Kidney (tissue), 13 donors: ENCODE measurements at regions not wholly inside any gene's neighbourhood (a gene's known extent, or its start where the extent isn't known, plus 50 kb on each side); places are given as distances from the start of the nearest gene placed in this dataset.

Experiments used
- DNase-seq, 5 donors: peaks; one replicate each; pipeline ENCODE4 v3.0.0-alpha.2; 2013 to 2020
- FAIRE-seq: peaks from 2 replicates; lab custom pipeline; 2012; peaks lifted over from hg19 to GRCh38; lab: Jason Lieb, UNC
- H3K27ac ChIP-seq, 2 donors: one replicate each; pipeline ENCODE4 v1.7.0; 2013; ENCODE audit warnings: low read depth in 2 of 2, low read length in 2 of 2, inconsistent platforms in 1 of 2
- H3K27me3 ChIP-seq: one replicate; pipeline ENCODE4 v1.7.1; 2013; ENCODE audit warnings: low read length, inconsistent platforms; ENCODE audit not compliant: control insufficient read depth, insufficient read depth
- H3K36me3 ChIP-seq, 3 donors: one replicate each; pipeline versions ENCODE4 v1.7.0 to v1.7.1; 2013; ENCODE audit warnings: low read length in 3 of 3, control low read depth in 1 of 3, inconsistent platforms in 1 of 3; ENCODE audit not compliant: insufficient read depth in 3 of 3, control insufficient read depth in 2 of 3
- H3K4me1 ChIP-seq, 3 donors: one replicate each; pipeline versions ENCODE4 v1.7.0 to v1.7.1; 2013; ENCODE audit warnings: low read length in 3 of 3, inconsistent platforms in 1 of 3, low read depth in 1 of 3; ENCODE audit not compliant: control insufficient read depth in 2 of 3, insufficient read depth in 2 of 3
- H3K4me3 ChIP-seq, 3 donors: one replicate each; pipeline versions ENCODE4 v1.7.0 to v1.8.1; 2013; ENCODE audit warnings: low read length in 3 of 3, control low read depth in 1 of 3, inconsistent platforms in 1 of 3
- H3K9ac ChIP-seq, 3 donors: one replicate each; pipeline versions ENCODE4 v1.7.0 to v1.7.1; 2013; ENCODE audit warnings: low read length in 3 of 3, control low read depth in 1 of 3, inconsistent platforms in 1 of 3
- H3K9me3 ChIP-seq, 3 donors: one replicate each; pipeline versions ENCODE4 v1.7.0 to v1.7.1; 2013; ENCODE audit warnings: low read length in 3 of 3, control low read depth in 1 of 3, inconsistent platforms in 1 of 3; ENCODE audit not compliant: control insufficient read depth in 2 of 3, insufficient read depth in 1 of 3
- intact Hi-C: fragments of 100-400 bp; cut with DNase I; formaldehyde crosslinking; loops from one replicate; pipeline ENCODE4 v1.11.1; 2022
- TF ChIP-seq, protein P1 (sequence below): IDR thresholded peaks from 3 replicates; pipeline ENCODE4 v1.5.1; 2012; ENCODE audit warnings: mild to moderate bottlenecking, moderate library complexity, borderline replicate concordance; ENCODE audit not compliant: insufficient read depth; ENCODE audit errors: extremely low read depth
- donor health status: control.
- donor health status: control.
- donor health status: control.
- donor health status: control.
- donor health status: control.
- donor health status: DM: yes; HTN: yes; CAD: no.
- donor health status: Normal renal cell carcinoma (clear cell type).

DNA sequence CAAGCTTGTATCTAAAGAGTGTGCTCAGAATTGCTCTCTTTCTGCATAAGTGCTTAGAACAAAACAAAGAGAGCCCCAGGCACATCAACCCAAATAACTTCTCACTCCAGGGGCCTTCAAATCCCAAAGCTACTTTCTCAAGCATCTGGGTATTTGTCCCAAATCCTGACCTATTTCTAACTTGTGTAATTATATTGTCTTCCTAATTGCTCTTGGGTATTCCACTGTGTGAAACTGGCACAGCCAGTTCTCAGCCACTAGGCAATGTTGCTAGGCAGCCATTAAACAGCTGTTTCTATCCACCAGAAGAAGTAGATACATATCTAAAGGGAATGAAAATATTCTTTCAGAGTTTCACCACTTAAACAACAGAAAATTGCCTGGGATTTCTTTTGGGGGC is 198.8 kb downstream of the PRELID2 start:
- Histone ChIP-seq H3K9me3 (no peaks in the 10 kb centered on the region), H3K27me3 (no peaks in the 10 kb centered on the region), H3K4me3 (no peak overlapping the region), H3K27ac (no peak overlapping the region), H3K36me3 (no peaks in the 10 kb centered on the region), H3K9ac (no peak overlapping the region), H3K4me1 (no peaks in the 10 kb centered on the region)
- intact Hi-C loops: no loop called here
- FAIRE-seq (no peak), DNase-seq (peak in 2 of 5 donors; percentile 4 to 30)
- TF ChIP-seq, protein P1, sequence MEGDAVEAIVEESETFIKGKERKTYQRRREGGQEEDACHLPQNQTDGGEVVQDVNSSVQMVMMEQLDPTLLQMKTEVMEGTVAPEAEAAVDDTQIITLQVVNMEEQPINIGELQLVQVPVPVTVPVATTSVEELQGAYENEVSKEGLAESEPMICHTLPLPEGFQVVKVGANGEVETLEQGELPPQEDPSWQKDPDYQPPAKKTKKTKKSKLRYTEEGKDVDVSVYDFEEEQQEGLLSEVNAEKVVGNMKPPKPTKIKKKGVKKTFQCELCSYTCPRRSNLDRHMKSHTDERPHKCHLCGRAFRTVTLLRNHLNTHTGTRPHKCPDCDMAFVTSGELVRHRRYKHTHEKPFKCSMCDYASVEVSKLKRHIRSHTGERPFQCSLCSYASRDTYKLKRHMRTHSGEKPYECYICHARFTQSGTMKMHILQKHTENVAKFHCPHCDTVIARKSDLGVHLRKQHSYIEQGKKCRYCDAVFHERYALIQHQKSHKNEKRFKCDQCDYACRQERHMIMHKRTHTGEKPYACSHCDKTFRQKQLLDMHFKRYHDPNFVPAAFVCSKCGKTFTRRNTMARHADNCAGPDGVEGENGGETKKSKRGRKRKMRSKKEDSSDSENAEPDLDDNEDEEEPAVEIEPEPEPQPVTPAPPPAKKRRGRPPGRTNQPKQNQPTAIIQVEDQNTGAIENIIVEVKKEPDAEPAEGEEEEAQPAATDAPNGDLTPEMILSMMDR: no peak

- H3K27ac ChIP-seq: no peak overlapping the region
- no peaks in the 10 kb centered on the region for H3K4me1 ChIP-seq
- intact Hi-C loops: no loop called here
- H3K27me3 ChIP-seq: no peaks in the 10 kb centered on the region
- no peak overlapping the region for H3K9ac ChIP-seq
- DNase-seq: no peak
- no peaks in the 10 kb centered on the region for H3K9me3 ChIP-seq
- H3K36me3 ChIP-seq: no peaks in the 10 kb centered on the region
- TF ChIP-seq, protein P1: no peak
- no peak overlapping the region for H3K4me3 ChIP-seq
- no peak for FAIRE-seq
These were observed 201.7 kb downstream of the PRELID2 start for GRCh38 chr5:145633474-145633873.

DNA sequence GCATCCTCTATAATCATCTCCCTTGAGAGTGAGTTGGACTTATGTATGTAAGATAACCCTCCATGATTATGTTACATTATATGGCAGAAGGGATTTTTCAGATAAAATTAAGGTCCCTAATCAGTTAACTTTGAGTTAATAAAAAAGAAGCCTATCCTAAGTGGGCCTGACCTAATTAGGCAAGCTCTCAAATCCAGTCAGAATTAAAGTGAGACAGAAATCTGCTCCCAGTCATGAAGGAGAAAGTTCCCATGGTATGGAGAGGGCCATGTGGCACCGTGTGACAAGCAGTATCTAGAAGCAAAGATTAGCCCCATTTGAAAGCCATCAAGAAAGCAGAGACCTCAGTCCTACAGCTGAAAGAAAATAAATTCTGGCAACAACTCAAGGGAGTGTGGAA is 202.4 kb downstream of the PRELID2 start:
- Histone ChIP-seq H3K4me1 (no peaks in the 10 kb centered on the region), H3K36me3 (no peaks in the 10 kb centered on the region), H3K27ac (no peak overlapping the region), H3K4me3 (no peak overlapping the region), H3K27me3 (no peaks in the 10 kb centered on the region), H3K9me3 (no peaks in the 10 kb centered on the region), H3K9ac (no peak overlapping the region)
- intact Hi-C loops: no loop called here
- DNase-seq: no peak
- no peak for FAIRE-seq
- TF ChIP-seq, protein P1: no peak

DNA sequence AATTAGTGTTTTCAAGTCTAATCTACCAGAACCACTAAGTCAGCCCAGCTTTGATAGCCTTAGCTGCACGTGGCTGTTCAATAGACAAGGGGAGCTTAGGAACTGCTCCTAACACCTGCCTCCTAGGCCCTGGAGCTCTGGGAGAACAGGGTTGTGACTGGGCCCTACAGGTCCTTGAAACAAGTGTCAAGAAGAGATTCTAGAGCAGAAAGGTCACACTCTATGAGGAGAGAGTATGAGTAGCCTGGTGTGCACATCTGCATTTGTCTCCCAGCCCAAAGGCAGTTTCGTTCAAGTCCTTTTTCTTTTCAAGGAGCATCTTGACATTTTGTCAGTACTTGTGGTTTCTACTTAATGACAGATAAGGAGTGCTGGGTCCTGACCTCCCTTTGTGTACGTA is 206.1 kb downstream of the PRELID2 start:
- TF ChIP-seq, protein P1: no peak
- FAIRE-seq: no peak
- H3K9me3 ChIP-seq: peaks cover 0 to 1% (median 0%) of the 10 kb centered on the region in 3 donors

More for the DNA sequence above, 206.1 kb downstream of the PRELID2 start:
- Histone ChIP-seq H3K4me1 (no peaks in the 10 kb centered on the region), H3K27ac (no peak overlapping the region), H3K27me3 (no peaks in the 10 kb centered on the region), H3K4me3 (no peak overlapping the region), H3K36me3 (no peaks in the 10 kb centered on the region), H3K9ac (no peak overlapping the region)
- no peak for DNase-seq
- intact Hi-C loops: no loop called here
